Panc1 (cell line): ENCODE measurements at regions not wholly inside any gene's neighbourhood (a gene's known extent, or its start where the extent isn't known, plus 50 kb on each side); places are given as distances from the start of the nearest gene placed in this dataset.

ENCODE experiments used
- ATAC-seq: fragments of 200-7000 bp; cut with Tn5 transposase; 2 replicates; pipeline ENCODE4 v1.9.1; 2020; ENCODE audit warnings: mild to moderate bottlenecking, moderate library complexity
- BruUV-seq: library from RNA; stranded (reverse); fragments of 400-500 nt; replicated peaks from 2 replicates; lab custom pipeline; 2021; lab: Mats Ljungman, UMichigan
- CTCF ChIA-PET: fragments of 300-600 bp; sonication (Branson Sonifier 250); formaldehyde crosslinking; loops from one replicate; lab custom pipeline; 2022; ENCODE audit warnings: antibody characterized with exemption; lab: Charles Lee
- POLR2A ChIA-PET: fragments of 300-600 bp; sonication (Branson Sonifier 250); formaldehyde crosslinking; loops from one replicate; lab custom pipeline; 2022; ENCODE audit warnings: antibody characterized with exemption; lab: Charles Lee
- DNase-seq: peaks from one replicate; pipeline ENCODE4 v3.0.0-alpha.2; 2010; ENCODE audit warnings: low read depth, low spot score
- H3K27ac ChIP-seq: 2 replicates; pipeline ENCODE4 v1.5.1; 2011; ENCODE audit warnings: mild to moderate bottlenecking, low read length, inconsistent platforms
- H3K27me3 ChIP-seq: fragments of 200-500 bp; sonication (Bioruptor generic); 2 replicates; pipeline ENCODE4 v1.6.0; 2014; ENCODE audit warnings: low read length, inconsistent platforms; ENCODE audit not compliant: control insufficient read depth, insufficient read depth
- H3K36me3 ChIP-seq: fragments of 200-500 bp; sonication (Bioruptor generic); 2 replicates; pipeline ENCODE4 v1.5.1; 2014; ENCODE audit warnings: inconsistent platforms, mild to moderate bottlenecking, low read length, moderate library complexity; ENCODE audit not compliant: control insufficient read depth, insufficient read depth
- H3K4me1 ChIP-seq: 2 replicates; pipeline ENCODE4 v1.5.1; 2011; ENCODE audit warnings: inconsistent platforms, mild to moderate bottlenecking, low read length, moderate library complexity; ENCODE audit not compliant: control insufficient read depth, insufficient read depth
- H3K4me3 ChIP-seq, 2 experiments: 2 replicates each; pipeline ENCODE4 v1.5.1; 2011 to 2012; ENCODE audit warnings: low read depth in 2 of 2, low read length in 2 of 2, mild to moderate bottlenecking in 2 of 2, inconsistent platforms in 1 of 2, moderate library complexity in 1 of 2
- H3K9me3 ChIP-seq: fragments of 200-500 bp; sonication (Bioruptor generic); 2 replicates; pipeline ENCODE4 v1.5.1; 2014; ENCODE audit warnings: low read depth, mild to moderate bottlenecking, inconsistent platforms, low read length, moderate library complexity; ENCODE audit not compliant: control insufficient read depth, insufficient read depth
- POLR2AphosphoS5 ChIP-seq: IDR thresholded peaks from 2 replicates; pipeline ENCODE4 v1.6.1; 2012; ENCODE audit warnings: mild to moderate bottlenecking, low read depth, low read length, moderate library complexity
- SIN3A ChIP-seq: IDR thresholded peaks from 2 replicates; pipeline ENCODE4 v1.6.1; 2012; ENCODE audit warnings: low read depth, mild to moderate bottlenecking, low read length, moderate library complexity, borderline replicate concordance; ENCODE audit not compliant: insufficient read depth
- TCF7L2 ChIP-seq: IDR thresholded peaks from 2 replicates; pipeline ENCODE4 v1.6.1; 2011; ENCODE audit warnings: mild to moderate bottlenecking, low read depth, low read length, inconsistent platforms
- in situ Hi-C: cut with HindIII; loops from 2 replicates; pipeline ENCODE4 v1.10.0; 2016; ENCODE audit warnings: low sequenced_read_pairs, low pct_unique_long_range_greater_than_20kb
- intact Hi-C: fragments of 100-400 bp; cut with micrococcal nuclease; formaldehyde crosslinking; loops from one replicate; pipeline ENCODE4 v1.10.0; 2022; ENCODE audit not compliant: unreplicated experiment
- TF ChIP-seq, protein P1 (sequence below): fragments of 450-650 bp; IDR thresholded peaks from 2 replicates; pipeline ENCODE4 v1.5.1; 2017; ENCODE audit warnings: mild to moderate bottlenecking
- TF ChIP-seq, protein P2 (sequence below), 2 experiments: IDR thresholded peaks; 2 replicates each; pipeline ENCODE4 v1.6.1; 2011 to 2012; ENCODE audit warnings: low read depth in 2 of 2, control low read depth in 1 of 2, low read length in 1 of 2, mild to moderate bottlenecking in 1 of 2, moderate library complexity in 1 of 2; ENCODE audit not compliant: insufficient read depth in 1 of 2

DNA sequence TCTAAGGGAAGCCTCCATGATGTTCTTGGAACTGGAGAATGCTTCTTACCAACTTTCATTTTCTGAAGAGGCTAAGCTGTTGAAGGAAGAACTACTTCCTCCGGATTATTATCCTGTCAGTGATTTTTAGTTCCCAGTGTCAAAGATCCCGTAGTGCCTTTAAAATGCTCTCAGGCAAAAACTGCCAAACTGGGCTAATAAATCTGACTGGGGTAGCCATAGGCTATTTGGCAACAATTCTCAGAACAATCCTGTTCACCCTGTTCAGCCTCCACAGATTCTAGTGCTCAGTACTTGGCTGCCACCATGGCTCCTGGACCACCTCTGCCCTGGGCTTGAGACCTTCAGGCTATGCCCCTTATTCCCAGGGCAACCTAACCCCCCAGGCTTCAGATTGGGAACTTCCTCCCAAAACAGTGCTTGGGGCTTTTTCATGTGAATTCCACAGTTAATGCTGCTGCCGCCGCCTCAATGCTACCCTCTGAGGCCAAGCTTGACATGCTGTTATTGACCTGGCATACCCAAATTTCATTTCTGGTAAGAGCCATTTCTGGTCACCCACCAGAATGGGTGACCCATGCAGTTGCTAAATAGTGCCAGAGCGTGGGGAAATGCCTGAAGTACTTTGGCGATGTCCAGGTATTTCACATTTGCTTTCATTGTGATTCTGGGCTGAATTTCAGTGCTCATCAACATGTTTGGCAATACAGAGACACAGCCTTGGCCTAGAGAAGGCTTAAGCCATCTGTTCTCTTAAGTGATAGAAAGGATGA lies 110.0 kb upstream of the ARHGAP5 start:
- H3K36me3 ChIP-seq: no peaks in the 10 kb centered on the region
- in situ Hi-C loops: no loop called here
- no peak for DNase-seq
- no peaks in the 10 kb centered on the region for H3K4me1 ChIP-seq
- intact Hi-C loops: no loop called here
- ChIA-PET POLR2A (no interaction called here), CTCF (no interaction called here)
- H3K9me3 ChIP-seq: peaks cover 4% of the 10 kb centered on the region; the same call in 1 of the 2 replicates
- no peak overlapping the region for H3K27ac ChIP-seq
- TF ChIP-seq SIN3A: no peak
- TF ChIP-seq, protein P1, sequence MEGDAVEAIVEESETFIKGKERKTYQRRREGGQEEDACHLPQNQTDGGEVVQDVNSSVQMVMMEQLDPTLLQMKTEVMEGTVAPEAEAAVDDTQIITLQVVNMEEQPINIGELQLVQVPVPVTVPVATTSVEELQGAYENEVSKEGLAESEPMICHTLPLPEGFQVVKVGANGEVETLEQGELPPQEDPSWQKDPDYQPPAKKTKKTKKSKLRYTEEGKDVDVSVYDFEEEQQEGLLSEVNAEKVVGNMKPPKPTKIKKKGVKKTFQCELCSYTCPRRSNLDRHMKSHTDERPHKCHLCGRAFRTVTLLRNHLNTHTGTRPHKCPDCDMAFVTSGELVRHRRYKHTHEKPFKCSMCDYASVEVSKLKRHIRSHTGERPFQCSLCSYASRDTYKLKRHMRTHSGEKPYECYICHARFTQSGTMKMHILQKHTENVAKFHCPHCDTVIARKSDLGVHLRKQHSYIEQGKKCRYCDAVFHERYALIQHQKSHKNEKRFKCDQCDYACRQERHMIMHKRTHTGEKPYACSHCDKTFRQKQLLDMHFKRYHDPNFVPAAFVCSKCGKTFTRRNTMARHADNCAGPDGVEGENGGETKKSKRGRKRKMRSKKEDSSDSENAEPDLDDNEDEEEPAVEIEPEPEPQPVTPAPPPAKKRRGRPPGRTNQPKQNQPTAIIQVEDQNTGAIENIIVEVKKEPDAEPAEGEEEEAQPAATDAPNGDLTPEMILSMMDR: no peak
- no peak for TF ChIP-seq TCF7L2
- TF ChIP-seq POLR2AphosphoS5: no peak
- TF ChIP-seq, protein P2, sequence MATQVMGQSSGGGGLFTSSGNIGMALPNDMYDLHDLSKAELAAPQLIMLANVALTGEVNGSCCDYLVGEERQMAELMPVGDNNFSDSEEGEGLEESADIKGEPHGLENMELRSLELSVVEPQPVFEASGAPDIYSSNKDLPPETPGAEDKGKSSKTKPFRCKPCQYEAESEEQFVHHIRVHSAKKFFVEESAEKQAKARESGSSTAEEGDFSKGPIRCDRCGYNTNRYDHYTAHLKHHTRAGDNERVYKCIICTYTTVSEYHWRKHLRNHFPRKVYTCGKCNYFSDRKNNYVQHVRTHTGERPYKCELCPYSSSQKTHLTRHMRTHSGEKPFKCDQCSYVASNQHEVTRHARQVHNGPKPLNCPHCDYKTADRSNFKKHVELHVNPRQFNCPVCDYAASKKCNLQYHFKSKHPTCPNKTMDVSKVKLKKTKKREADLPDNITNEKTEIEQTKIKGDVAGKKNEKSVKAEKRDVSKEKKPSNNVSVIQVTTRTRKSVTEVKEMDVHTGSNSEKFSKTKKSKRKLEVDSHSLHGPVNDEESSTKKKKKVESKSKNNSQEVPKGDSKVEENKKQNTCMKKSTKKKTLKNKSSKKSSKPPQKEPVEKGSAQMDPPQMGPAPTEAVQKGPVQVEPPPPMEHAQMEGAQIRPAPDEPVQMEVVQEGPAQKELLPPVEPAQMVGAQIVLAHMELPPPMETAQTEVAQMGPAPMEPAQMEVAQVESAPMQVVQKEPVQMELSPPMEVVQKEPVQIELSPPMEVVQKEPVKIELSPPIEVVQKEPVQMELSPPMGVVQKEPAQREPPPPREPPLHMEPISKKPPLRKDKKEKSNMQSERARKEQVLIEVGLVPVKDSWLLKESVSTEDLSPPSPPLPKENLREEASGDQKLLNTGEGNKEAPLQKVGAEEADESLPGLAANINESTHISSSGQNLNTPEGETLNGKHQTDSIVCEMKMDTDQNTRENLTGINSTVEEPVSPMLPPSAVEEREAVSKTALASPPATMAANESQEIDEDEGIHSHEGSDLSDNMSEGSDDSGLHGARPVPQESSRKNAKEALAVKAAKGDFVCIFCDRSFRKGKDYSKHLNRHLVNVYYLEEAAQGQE (IDR thresholded peaks at IDR 0.05; ENCODE audit: insufficient read depth in 1 of 2, low read depth in 2 of 2, low read length in 1 of 2): no peak
- BruUV-seq: no TSS peak
- no peaks in the 10 kb centered on the region for H3K27me3 ChIP-seq
- no peak for ATAC-seq
- no peak overlapping the region for H3K4me3 ChIP-seq

DNA sequence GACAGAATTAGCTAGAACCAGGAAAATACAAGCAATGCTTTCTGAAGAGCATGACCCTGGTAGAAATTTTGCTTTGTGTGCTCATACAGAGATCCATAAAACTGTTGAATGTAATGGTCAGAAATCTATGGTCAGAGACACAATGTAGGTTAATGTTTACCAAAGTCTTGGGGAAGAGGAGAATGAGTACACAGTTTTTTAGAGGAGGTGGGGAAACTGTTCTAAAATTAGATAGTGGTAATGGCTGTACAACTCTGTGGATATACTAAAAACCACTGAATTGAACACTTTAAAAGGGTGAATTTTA lies 109.5 kb upstream of the ARHGAP5 start:
- no peaks in the 10 kb centered on the region for H3K36me3 ChIP-seq
- ChIA-PET POLR2A (no interaction called here), CTCF (no interaction called here)
- H3K4me3 ChIP-seq: no peak overlapping the region
- no peak overlapping the region for H3K27ac ChIP-seq
- no TSS peak for BruUV-seq
- no peak for DNase-seq
- peaks cover 4% of the 10 kb centered on the region; the same call in 1 of the 2 replicates for H3K9me3 ChIP-seq
- intact Hi-C loops (no loop called here), in situ Hi-C loops (no loop called here)
- TF ChIP-seq, protein P2 (IDR thresholded peaks at IDR 0.05; ENCODE audit: insufficient read depth in 1 of 2, low read depth in 2 of 2, low read length in 1 of 2): no peak
- no peak for TF ChIP-seq SIN3A
- no peak for TF ChIP-seq TCF7L2
- TF ChIP-seq POLR2AphosphoS5: no peak
- TF ChIP-seq, protein P1: no peak
- no peak for ATAC-seq
- H3K4me1 ChIP-seq: no peaks in the 10 kb centered on the region
- H3K27me3 ChIP-seq: no peaks in the 10 kb centered on the region
